ENCODE measurements at regions not wholly inside any gene's neighbourhood (a gene's known extent, or its start where the extent isn't known, plus 50 kb on each side); places are given as distances from the start of the nearest gene placed in this dataset.

- TF ChIP-seq POLR2A (IDR thresholded peaks at IDR 0.05) (no peak), CTCF (IDR thresholded peaks at IDR 0.05) (no peak)
- intact Hi-C loops (cut with DNase I), result no loop called here
- ATAC-seq (peak; percentile 82), DNase-seq (peak in 3 of 4 donors; percentile 50 to 64 (median 63))
- H3K9me3 ChIP-seq, result peaks cover 0 to 7% (median 0%) of the 10 kb centered on the region in 3 donors
- H3K36me3 ChIP-seq (replicated peaks in 1 of 2; ENCODE audit: insufficient read depth in 1 of 2, low read depth in 2 of 2), result no peaks in the 10 kb centered on the region
- peak overlapping the region in 3 of 4 donors; percentile 56 to 77 (median 73) for H3K27ac ChIP-seq
- H3K4me3 ChIP-seq, result no peak overlapping the region
- WGBS, 2 donors, result 33 to 39% methylated on average over 5 of the region's 5 CpGs
- H3K4me1 ChIP-seq, result peaks cover 35% of the 10 kb centered on the region
- no peaks in the 10 kb centered on the region for H3K27me3 ChIP-seq
Observed at GRCh38 chr15:69557020-69557706, 104.5 kb downstream of the RPLP1 start.

GRCh38 chr15:69557707-69558409 lies 105.2 kb downstream of the RPLP1 start:
- DNase-seq (no peak), ATAC-seq (no peak)
- Histone ChIP-seq H3K9me3 (peaks cover 0 to under 1% (median 0%) of the 10 kb centered on the region in 3 donors), H3K36me3 (replicated peaks in 1 of 2; ENCODE audit: insufficient read depth in 1 of 2, low read depth in 2 of 2) (no peaks in the 10 kb centered on the region), H3K4me1 (peaks cover 42% of the 10 kb centered on the region), H3K27ac (peak overlapping the region in 3 of 4 donors; percentile 56 to 77 (median 73)), H3K27me3 (no peaks in the 10 kb centered on the region), H3K4me3 (no peak overlapping the region)
- no peak for TF ChIP-seq POLR2A (IDR thresholded peaks at IDR 0.05)
- no peak for TF ChIP-seq CTCF (IDR thresholded peaks at IDR 0.05)
- intact Hi-C loops (cut with DNase I), result no loop called here
- WGBS, 2 donors, result 57 to 68% methylated on average over 2 of the region's 2 CpGs

- H3K27ac ChIP-seq, result no peak overlapping the region
- no peaks in the 10 kb centered on the region for H3K9me3 ChIP-seq
- TF ChIP-seq POLR2A (IDR thresholded peaks at IDR 0.05) (no peak), CTCF (IDR thresholded peaks at IDR 0.05) (peak in 1 of 7 experiments; percentile 4)
- H3K27me3 ChIP-seq, result no peaks in the 10 kb centered on the region
- WGBS, 2 donors, result 68 to 71% methylated on average over 5 of the region's 5 CpGs
- no peaks in the 10 kb centered on the region for H3K36me3 ChIP-seq (replicated peaks in 1 of 2; ENCODE audit: insufficient read depth in 1 of 2, low read depth in 2 of 2)
- no peak overlapping the region for H3K4me3 ChIP-seq
- peaks cover 44% of the 10 kb centered on the region for H3K4me1 ChIP-seq
- intact Hi-C loops (cut with DNase I), result no loop called here
- ATAC-seq, result no peak
- no peak for DNase-seq
Observed at GRCh38 chr15:69559440-69560190, 107.0 kb downstream of the RPLP1 start.

- peak overlapping the region in 3 of 4 donors; percentile 43 to 61 (median 46) for H3K27ac ChIP-seq
- TF ChIP-seq POLR2A (IDR thresholded peaks at IDR 0.05) (no peak), CTCF (IDR thresholded peaks at IDR 0.05) (no peak)
- DNase-seq (peak; percentile 36 to 74 (median 57)), ATAC-seq (peak; percentile 57)
- H3K27me3 ChIP-seq, result no peaks in the 10 kb centered on the region
- 13 to 15% methylated on average over 14 of the region's 14 CpGs for WGBS, 2 donors
- H3K4me3 ChIP-seq, result no peak overlapping the region
- peaks cover 44% of the 10 kb centered on the region for H3K4me1 ChIP-seq
- H3K36me3 ChIP-seq (replicated peaks in 1 of 2; ENCODE audit: insufficient read depth in 1 of 2, low read depth in 2 of 2), result no peaks in the 10 kb centered on the region
- H3K9me3 ChIP-seq, result no peaks in the 10 kb centered on the region
- intact Hi-C loops (cut with DNase I), result no loop called here
Observed at GRCh38 chr15:69561071-69561784, 108.6 kb downstream of the RPLP1 start.
